GM12878 (cell line): ENCODE measurements at regions not wholly inside any gene's neighbourhood (a gene's known extent, or its start where the extent isn't known, plus 50 kb on each side); places are given as distances from the start of the nearest gene placed in this dataset.

Experiments
- ATF7 ChIP-seq: fragments of 450-650 bp; IDR thresholded peaks from 2 replicates; pipeline ENCODE4 v1.6.1; 2016; ENCODE audit warnings: low read depth, mild to moderate bottlenecking
- CEBPB ChIP-seq, 2 experiments: fragments of 150-350 bp in 1 of 2; IDR thresholded peaks; 2 replicates each; pipeline ENCODE4 v1.6.1; 2012 to 2014; ENCODE audit warnings: low read depth in 2 of 2, low read length in 2 of 2, borderline replicate concordance in 1 of 2, inconsistent platforms in 1 of 2
- ETV6 ChIP-seq, 2 experiments: fragments of 450-650 bp in 1 of 2; IDR thresholded peaks in 1 of 2; conservative IDR thresholded peaks in 1 of 2; 2 replicates each; pipeline ENCODE4 v1.6.1; 2014; ENCODE audit warnings: antibody characterized with exemption in 1 of 2, borderline replicate concordance in 1 of 2, low read depth in 1 of 2, mild to moderate bottlenecking in 1 of 2, moderate library complexity in 1 of 2
- NRF1 ChIP-seq: conservative IDR thresholded peaks from 2 replicates; pipeline ENCODE4 v1.6.1; 2011; ENCODE audit warnings: mild to moderate bottlenecking, low read depth, low read length, improper control_type of control experiment
- POLR2A ChIP-seq: IDR thresholded peaks from 2 replicates; pipeline ENCODE4 v1.6.1; 2011; ENCODE audit warnings: low read depth, mild to moderate bottlenecking, low read length
- POLR2AphosphoS5 ChIP-seq: IDR thresholded peaks from 2 replicates; pipeline ENCODE4 v1.6.1; 2011; ENCODE audit warnings: mild to moderate bottlenecking, low read length, inconsistent platforms
- SMARCA5 ChIP-seq: fragments of 450-650 bp; IDR thresholded peaks from 2 replicates; pipeline ENCODE4 v1.6.1; 2017; ENCODE audit warnings: mild to moderate bottlenecking
- SREBF2 ChIP-seq: IDR thresholded peaks from 2 replicates; pipeline ENCODE4 v1.6.1; 2012; ENCODE audit warnings: mild to moderate bottlenecking, low read length
- TAF1 ChIP-seq: IDR thresholded peaks from 2 replicates; pipeline ENCODE4 v1.6.1; 2011; ENCODE audit warnings: mild to moderate bottlenecking, low read depth, low read length, borderline replicate concordance
- TF ChIP-seq, protein P1 (sequence below), 3 experiments: IDR thresholded peaks in 2 of 3; conservative IDR thresholded peaks in 1 of 3; 2 replicates each; pipeline ENCODE4 v1.5.1; 2011; ENCODE audit warnings: low read depth in 3 of 3, low read length in 3 of 3, mild to moderate bottlenecking in 3 of 3, control low read depth in 2 of 3, moderate library complexity in 2 of 3, inconsistent platforms in 1 of 3, mixed read lengths in 1 of 3; ENCODE audit not compliant: control insufficient read depth in 2 of 3, insufficient read depth in 1 of 3; ENCODE audit errors: extremely low read depth in 1 of 3

DNA sequence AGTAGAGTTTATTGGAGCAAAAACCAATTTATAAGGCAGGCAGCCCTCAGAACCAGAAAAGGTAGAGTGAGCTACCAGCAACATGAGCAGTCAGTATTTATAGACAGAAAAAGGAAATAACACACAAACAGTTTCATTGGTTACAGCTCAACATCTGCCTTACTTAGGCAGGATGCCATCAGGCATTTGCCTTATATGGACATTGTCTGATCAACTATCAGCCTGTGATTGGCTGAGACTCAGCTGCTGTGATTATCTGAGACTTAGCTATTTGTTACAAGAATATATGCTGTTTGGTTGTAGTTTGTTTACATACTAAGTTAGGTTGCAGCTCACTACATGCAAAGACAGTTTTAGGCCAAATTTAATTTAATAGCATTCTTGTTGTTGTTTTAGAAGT, 60.4 kb upstream of the CDK1 start:
- no peak for TF ChIP-seq ETV6 (conservative IDR thresholded peaks at IDR 0.05 in 1 of 2, IDR thresholded peaks at IDR 0.05 in 1 of 2; ENCODE audit: borderline replicate concordance in 1 of 2, low read depth in 1 of 2)
- TF ChIP-seq TAF1: no peak
- TF ChIP-seq, protein P1, sequence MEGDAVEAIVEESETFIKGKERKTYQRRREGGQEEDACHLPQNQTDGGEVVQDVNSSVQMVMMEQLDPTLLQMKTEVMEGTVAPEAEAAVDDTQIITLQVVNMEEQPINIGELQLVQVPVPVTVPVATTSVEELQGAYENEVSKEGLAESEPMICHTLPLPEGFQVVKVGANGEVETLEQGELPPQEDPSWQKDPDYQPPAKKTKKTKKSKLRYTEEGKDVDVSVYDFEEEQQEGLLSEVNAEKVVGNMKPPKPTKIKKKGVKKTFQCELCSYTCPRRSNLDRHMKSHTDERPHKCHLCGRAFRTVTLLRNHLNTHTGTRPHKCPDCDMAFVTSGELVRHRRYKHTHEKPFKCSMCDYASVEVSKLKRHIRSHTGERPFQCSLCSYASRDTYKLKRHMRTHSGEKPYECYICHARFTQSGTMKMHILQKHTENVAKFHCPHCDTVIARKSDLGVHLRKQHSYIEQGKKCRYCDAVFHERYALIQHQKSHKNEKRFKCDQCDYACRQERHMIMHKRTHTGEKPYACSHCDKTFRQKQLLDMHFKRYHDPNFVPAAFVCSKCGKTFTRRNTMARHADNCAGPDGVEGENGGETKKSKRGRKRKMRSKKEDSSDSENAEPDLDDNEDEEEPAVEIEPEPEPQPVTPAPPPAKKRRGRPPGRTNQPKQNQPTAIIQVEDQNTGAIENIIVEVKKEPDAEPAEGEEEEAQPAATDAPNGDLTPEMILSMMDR (IDR thresholded peaks at IDR 0.05 in 2 of 3, conservative IDR thresholded peaks at IDR 0.05 in 1 of 3; ENCODE audit: control insufficient read depth in 2 of 3, extremely low read depth in 1 of 3, insufficient read depth in 1 of 3, low read depth in 3 of 3, low read length in 3 of 3): no peak
- TF ChIP-seq CEBPB (IDR thresholded peaks at IDR 0.05; ENCODE audit: borderline replicate concordance in 1 of 2, low read depth in 2 of 2, low read length in 2 of 2): no peak
- no peak for TF ChIP-seq POLR2AphosphoS5
- TF ChIP-seq POLR2A: no peak
- no peak for TF ChIP-seq SREBF2
- TF ChIP-seq NRF1: no peak
- no peak for TF ChIP-seq SMARCA5
- no peak for TF ChIP-seq ATF7
